HepG2 (cell line): ENCODE measurements at regions not wholly inside any gene's neighbourhood (a gene's known extent, or its start where the extent isn't known, plus 50 kb on each side); places are given as distances from the start of the nearest gene placed in this dataset.
A peak's percentile ranks its signal among the peaks of the same experiment; 100 is the strongest.

Experiments
- ATAC-seq: fragments of 200-7000 bp; cut with Tn5 transposase; 3 replicates; pipeline ENCODE4 v1.9.1; 2020; ENCODE audit warnings: mild to moderate bottlenecking, moderate library complexity
- BruUV-seq: library from RNA; stranded (reverse); fragments of 400-500 nt; replicated peaks from 2 replicates; lab custom pipeline; 2021; lab: Mats Ljungman, UMichigan
- CTCF ChIA-PET: fragments of 300-600 bp; formaldehyde crosslinking; extraction: SDS; loops from one replicate; lab custom pipeline; 2021; ENCODE audit warnings: low total read pairs, inconsistent platforms, low intra/inter-chr PET ratio; lab: Yijun Ruan, JAX
- POLR2A ChIA-PET: fragments of 350-600 bp; sonication (Branson Sonifier 250); formaldehyde crosslinking; loops from one replicate; lab custom pipeline; 2020; ENCODE audit warnings: antibody characterized with exemption, inconsistent platforms; lab: Yijun Ruan, JAX
- DNase-seq: peaks from one replicate; pipeline ENCODE4 v3.0.0-alpha.2; 2015; ENCODE audit warnings: low spot score
- FAIRE-seq: peaks from 3 replicates; lab custom pipeline; 2011; peaks lifted over from hg19 to GRCh38; lab: Jason Lieb, UNC
- H2AFZ ChIP-seq: one replicate; pipeline ENCODE4 v1.6.1; 2011; ENCODE audit warnings: low read length, inconsistent platforms
- H3K27ac ChIP-seq: fragments of 300-600 bp; 3 replicates; pipeline ENCODE4 v1.8.0; 2011; ENCODE audit warnings: mixed run types, mild to moderate bottlenecking, mixed read lengths, low read length, inconsistent platforms; ENCODE audit not compliant: insufficient read depth; ENCODE audit errors: extremely low read length
- H3K27me3 ChIP-seq, 2 experiments: fragments of 200-600 bp in 1 of 2; 2 replicates in 1 of 2; 3 replicates in 1 of 2; pipeline versions ENCODE4 v1.6.0 to v1.8.0; 2011; ENCODE audit warnings: low read length in 2 of 2, mild to moderate bottlenecking in 2 of 2, moderate library complexity in 2 of 2, inconsistent platforms in 1 of 2; ENCODE audit not compliant: insufficient read depth in 2 of 2, control insufficient read depth in 1 of 2
- H3K36me3 ChIP-seq, 2 experiments: fragments of 200-600 bp in 1 of 2; replicated peaks in 1 of 2; 2 replicates in 1 of 2; 3 replicates in 1 of 2; pipeline versions ENCODE4 v1.5.1 to v1.8.0; 2011; ENCODE audit warnings: low read length in 2 of 2, inconsistent platforms in 1 of 2; ENCODE audit not compliant: insufficient read depth in 2 of 2, control insufficient read depth in 1 of 2
- H3K4me1 ChIP-seq: 2 replicates; pipeline ENCODE4 v1.5.1; 2012; ENCODE audit warnings: low read length, inconsistent platforms; ENCODE audit not compliant: insufficient read depth
- H3K4me2 ChIP-seq: 2 replicates; pipeline ENCODE4 v1.6.0; 2011; ENCODE audit warnings: low read depth, low read length, inconsistent platforms
- H3K4me3 ChIP-seq, 3 experiments: fragments of 200-600 bp in 1 of 3; sonication (generic), shearing (Covaris generic) in 1 of 3; replicated peaks in 1 of 3; 2 replicates each; pipeline ENCODE4 v1.5.1; 2011 to 2016; ENCODE audit warnings: low read length in 3 of 3, inconsistent platforms in 2 of 3, low read depth in 2 of 3, mild to moderate bottlenecking in 2 of 3, control low read depth in 1 of 3, mixed read lengths in 1 of 3; ENCODE audit not compliant: insufficient read depth in 1 of 3
- H3K79me2 ChIP-seq: one replicate; pipeline ENCODE4 v1.6.1; 2011; ENCODE audit warnings: low read length, inconsistent platforms; ENCODE audit not compliant: insufficient read depth
- H3K9ac ChIP-seq: 2 replicates; pipeline ENCODE4 v1.6.0; 2011; ENCODE audit warnings: mild to moderate bottlenecking, low read depth, low read length, inconsistent platforms; ENCODE audit not compliant: insufficient read depth
- H3K9me3 ChIP-seq: 2 replicates; pipeline ENCODE4 v1.5.1; 2012; ENCODE audit warnings: mild to moderate bottlenecking, low read length
- H4K20me1 ChIP-seq: 2 replicates; pipeline ENCODE4 v1.6.0; 2011; ENCODE audit warnings: inconsistent platforms, mild to moderate bottlenecking, low read length, moderate library complexity; ENCODE audit not compliant: insufficient read depth
- ATF7 ChIP-seq, 2 experiments: fragments of 450-650 bp in 1 of 2; sonication (generic) in 1 of 2; formaldehyde crosslinking in 1 of 2; IDR thresholded peaks; 2 replicates each; pipeline versions ENCODE4 v1.4.0 to v1.6.1; 2016 to 2020; ENCODE audit warnings: antibody characterized with exemption in 1 of 2, mild to moderate bottlenecking in 1 of 2, missing genetic modification reagents in 1 of 2
- CREB1 ChIP-seq, 2 experiments: fragments of 450-650 bp in 1 of 2; IDR thresholded peaks; 2 replicates each; pipeline ENCODE4 v1.6.1; 2016 to 2017; ENCODE audit warnings: control low read depth in 1 of 2, mild to moderate bottlenecking in 1 of 2, missing compliant biosample characterization in 1 of 2, missing genetic modification characterization in 1 of 2
- CREB3 ChIP-seq: sonication (generic); formaldehyde crosslinking; IDR thresholded peaks from 2 replicates; pipeline ENCODE4 v1.5.0; 2020; ENCODE audit warnings: missing genetic modification reagents
- HNRNPLL ChIP-seq: fragments of 200-400 bp; formaldehyde crosslinking; IDR thresholded peaks from 2 replicates; pipeline ENCODE4 v1.6.1; 2017; ENCODE audit warnings: mild to moderate bottlenecking, low read depth, low read length; ENCODE audit not compliant: poor library complexity, severe bottlenecking
- HNRNPUL1 ChIP-seq: fragments of 200-400 bp; formaldehyde crosslinking; IDR thresholded peaks from 2 replicates; pipeline ENCODE4 v1.6.1; 2017; ENCODE audit warnings: low read depth, mild to moderate bottlenecking, low read length, moderate library complexity
- KLF11 ChIP-seq: IDR thresholded peaks from 2 replicates; pipeline ENCODE4 v1.6.1; 2016; ENCODE audit warnings: missing compliant biosample characterization
- MAFF ChIP-seq: IDR thresholded peaks from 2 replicates; pipeline ENCODE4 v1.6.1; 2011; ENCODE audit warnings: low read depth, low read length, improper control_type of control experiment
- MAFK ChIP-seq, 2 experiments: IDR thresholded peaks in 1 of 2; conservative IDR thresholded peaks in 1 of 2; 2 replicates each; pipeline ENCODE4 v1.6.1; 2011; ENCODE audit warnings: improper control_type of control experiment in 2 of 2, low read length in 2 of 2
- SKI ChIP-seq: fragments of 450-650 bp; IDR thresholded peaks from one replicate; pipeline ENCODE4 v1.6.1; 2018; ENCODE audit warnings: mild to moderate bottlenecking; ENCODE audit not compliant: partially characterized antibody
- SPEN ChIP-seq: sonication (generic); formaldehyde crosslinking; IDR thresholded peaks from 2 replicates; pipeline ENCODE4 v1.5.1; 2020; ENCODE audit warnings: low read depth, mild to moderate bottlenecking, missing genetic modification reagents
- TARDBP ChIP-seq: sonication (generic); formaldehyde crosslinking; IDR thresholded peaks from 2 replicates; pipeline ENCODE4 v1.8.0; 2022; ENCODE audit warnings: mild to moderate bottlenecking, missing genetic modification reagents
- TBX3 ChIP-seq: fragments of 450-650 bp; IDR thresholded peaks from 2 replicates; pipeline ENCODE4 v1.6.1; 2017; ENCODE audit warnings: antibody characterized with exemption, mild to moderate bottlenecking, inconsistent platforms, borderline replicate concordance
- ZNF780A ChIP-seq: sonication (generic); formaldehyde crosslinking; IDR thresholded peaks from 2 replicates; pipeline ENCODE4 v1.8.0; 2022; ENCODE audit warnings: mild to moderate bottlenecking, missing genetic modification reagents, moderate library complexity
- WGBS: methylation state at CpG from one replicate; pipeline ENCODE4 v1.1.6; 2017; ENCODE audit warnings: low lambda C conversion rate; 5-methylcytosine and 5-hydroxymethylcytosine counted together
- in situ Hi-C: cut with HindIII; loops from 2 replicates; pipeline ENCODE4 v1.10.0; 2017; ENCODE audit warnings: low pct_unique_long_range_greater_than_20kb; ENCODE audit not compliant: extremely low pct_ligation_motif_present
- intact Hi-C: fragments of 100-400 bp; cut with micrococcal nuclease; formaldehyde crosslinking; loops from one replicate; pipeline ENCODE4 v1.10.0; 2022; ENCODE audit not compliant: unreplicated experiment
- TF ChIP-seq, protein P1 (sequence below): sonication (generic); formaldehyde crosslinking; conservative IDR thresholded peaks from 2 replicates; pipeline ENCODE4 v1.4.0; 2020; ENCODE audit warnings: missing genetic modification reagents

- no TSS peak for BruUV-seq
Observed at GRCh38 chrX:5415738-5416137, 812.9 kb downstream of the NLGN4X start.

DNA sequence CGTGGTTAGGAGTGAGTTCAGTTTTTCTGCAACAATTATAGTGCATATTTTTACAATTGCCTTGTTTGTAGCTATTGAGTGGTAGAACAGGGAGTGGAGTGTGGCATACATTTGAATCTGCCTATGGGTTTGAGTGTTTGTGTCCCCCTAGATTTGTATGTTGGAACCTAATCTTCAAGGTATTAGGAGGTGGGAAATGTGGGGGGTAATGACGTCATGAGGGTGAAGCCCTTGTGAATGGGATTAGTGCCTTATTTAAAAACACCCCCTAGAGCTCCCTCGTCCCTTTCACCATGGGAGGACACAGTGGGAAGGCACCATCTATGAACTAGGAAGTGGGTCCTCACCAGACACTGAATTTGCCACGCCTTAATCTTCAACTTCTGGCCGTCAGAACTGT lies 819.6 kb downstream of the NLGN4X start:
- no peak for ATAC-seq
- Histone ChIP-seq H3K27me3 (no peaks in the 10 kb centered on the region), H3K27ac (no peak overlapping the region), H4K20me1 (no peaks in the 10 kb centered on the region), H3K9ac (no peak overlapping the region), H3K4me3 (no peak overlapping the region), H3K4me1 (no peaks in the 10 kb centered on the region), H3K4me2 (no peak overlapping the region), H3K36me3 (no peaks in the 10 kb centered on the region), H3K9me3 (peaks cover 32% of the 10 kb centered on the region), H3K79me2 (no peaks in the 10 kb centered on the region), H2AFZ (no peak overlapping the region)
- no peak for FAIRE-seq
- in situ Hi-C loops (no loop called here), intact Hi-C loops (no loop called here)
- WGBS = 0% methylated on average over 5 of the region's 5 CpGs
- TF ChIP-seq CREB1 (IDR thresholded peaks at IDR 0.05) (peak; percentile 85), CREB1 (CRISPR knock-in tag; IDR thresholded peaks at IDR 0.05) (no peak), TARDBP (CRISPR knock-in tag) (no peak), HNRNPLL (no peak), ATF7 (IDR thresholded peaks at IDR 0.05) (peak; percentile 90), ATF7 (CRISPR knock-in tag; IDR thresholded peaks at IDR 0.05) (no peak), SKI (no peak), ZNF780A (CRISPR knock-in tag) (no peak), SPEN (no peak), HNRNPUL1 (no peak)
- TF ChIP-seq, protein P1, sequence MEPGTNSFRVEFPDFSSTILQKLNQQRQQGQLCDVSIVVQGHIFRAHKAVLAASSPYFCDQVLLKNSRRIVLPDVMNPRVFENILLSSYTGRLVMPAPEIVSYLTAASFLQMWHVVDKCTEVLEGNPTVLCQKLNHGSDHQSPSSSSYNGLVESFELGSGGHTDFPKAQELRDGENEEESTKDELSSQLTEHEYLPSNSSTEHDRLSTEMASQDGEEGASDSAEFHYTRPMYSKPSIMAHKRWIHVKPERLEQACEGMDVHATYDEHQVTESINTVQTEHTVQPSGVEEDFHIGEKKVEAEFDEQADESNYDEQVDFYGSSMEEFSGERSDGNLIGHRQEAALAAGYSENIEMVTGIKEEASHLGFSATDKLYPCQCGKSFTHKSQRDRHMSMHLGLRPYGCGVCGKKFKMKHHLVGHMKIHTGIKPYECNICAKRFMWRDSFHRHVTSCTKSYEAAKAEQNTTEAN = no peak
- BruUV-seq = no TSS peak
- DNase-seq = no peak
- POLR2A ChIA-PET = no interaction called here
- CTCF ChIA-PET = no interaction called here

More at GRCh38 chrX:5415738-5416137, 812.9 kb downstream of the NLGN4X start:
- Histone ChIP-seq H3K79me2 (no peaks in the 10 kb centered on the region), H3K4me3 (no peak overlapping the region), H3K9me3 (peaks cover 18% of the 10 kb centered on the region), H3K36me3 (no peaks in the 10 kb centered on the region), H3K27ac (no peak overlapping the region), H3K4me1 (no peaks in the 10 kb centered on the region), H3K4me2 (no peak overlapping the region), H4K20me1 (no peaks in the 10 kb centered on the region), H3K9ac (no peak overlapping the region), H2AFZ (no peak overlapping the region), H3K27me3 (no peaks in the 10 kb centered on the region)
- ChIA-PET CTCF (no interaction called here), POLR2A (no interaction called here)
- DNase-seq (no peak), FAIRE-seq (no peak), ATAC-seq (no peak)
- no peak for TF ChIP-seq CREB3 (CRISPR knock-in tag)
- TF ChIP-seq TBX3 = no peak
- TF ChIP-seq MAFF = peak; percentile 60
- TF ChIP-seq KLF11 (CRISPR knock-in tag) = no peak
- TF ChIP-seq MAFK (conservative IDR thresholded peaks at IDR 0.05 in 1 of 2, IDR thresholded peaks at IDR 0.05 in 1 of 2; ENCODE audit: low read length in 2 of 2) = peak; percentile 46 to 71; a peak in 3 of 4 replicates
- intact Hi-C loops (no loop called here), in situ Hi-C loops (no loop called here)
- WGBS = 20% methylated on average over 1 of the region's 2 CpGs
